ENCODE measurements at regions not wholly inside any gene's neighbourhood (a gene's known extent, or its start where the extent isn't known, plus 50 kb on each side); places are given as distances from the start of the nearest gene placed in this dataset.

GRCh38 chr2:111705711-111706336, 178.2 kb downstream of the ANAPC1 start:
- peak; percentile 27 for DNase-seq

GRCh38 chr2:111706481-111707001, 177.5 kb downstream of the ANAPC1 start:
- DNase-seq = no peak

- no peak for DNase-seq
Observed at GRCh38 chr2:111707700-111708099, 176.3 kb downstream of the ANAPC1 start.

- DNase-seq = no peak
Observed at GRCh38 chr2:111708476-111709180, 175.4 kb downstream of the ANAPC1 start.

- no peak for DNase-seq
Observed at GRCh38 chr2:111709321-111709720, 174.7 kb downstream of the ANAPC1 start.

- no peak for DNase-seq
Observed at GRCh38 chr2:111710085-111710484, 173.9 kb downstream of the ANAPC1 start.

- no peak for DNase-seq
Observed at GRCh38 chr2:111710613-111711012, 173.4 kb downstream of the ANAPC1 start.

- no peak for DNase-seq
Observed at GRCh38 chr2:111711270-111711669, 172.7 kb downstream of the ANAPC1 start.

- DNase-seq = no peak
Observed at GRCh38 chr2:111712361-111712760, 171.6 kb downstream of the ANAPC1 start.

- peak; percentile 42 for DNase-seq
Observed at GRCh38 chr2:111712940-111713515, 171.0 kb downstream of the ANAPC1 start.

GRCh38 chr2:111715987-111716904, 167.7 kb downstream of the ANAPC1 start:
- DNase-seq = no peak

GRCh38 chr2:111716905-111717775, 166.9 kb downstream of the ANAPC1 start:
- DNase-seq = no peak

All from inflammatory macrophage treated with lipopolysaccharide for 4 hours (primary cell).